Activated CD8-positive, alpha-beta memory T cell treated with anti-CD3 and anti-CD28 coated beads for 36 hours (primary cell): ENCODE measurements at regions not wholly inside any gene's neighbourhood (a gene's known extent, or its start where the extent isn't known, plus 50 kb on each side); places are given as distances from the start of the nearest gene placed in this dataset.

ENCODE experiments used
- CTCF ChIA-PET: fragments of 350-600 bp; sonication (Branson Sonifier 250); formaldehyde crosslinking; loops from one replicate; lab custom pipeline; 2021; ENCODE audit warnings: antibody characterized with exemption; lab: Charles Lee
- POLR2A ChIA-PET: fragments of 350-600 bp; sonication (Branson Sonifier 250); formaldehyde crosslinking; loops from one replicate; lab custom pipeline; 2021; ENCODE audit warnings: antibody characterized with exemption; lab: Charles Lee

GRCh38 chr18:43471873-43472272, 194.6 kb upstream of the SYT4 start:
- CTCF ChIA-PET = no interaction called here
- POLR2A ChIA-PET = no interaction called here

GRCh38 chr18:43481069-43481468, 203.8 kb upstream of the SYT4 start:
- CTCF ChIA-PET = no interaction called here
- POLR2A ChIA-PET = no interaction called here

GRCh38 chr18:43482136-43482535, 204.8 kb upstream of the SYT4 start:
- ChIA-PET CTCF (no interaction called here), POLR2A (no interaction called here)

- CTCF ChIA-PET = no interaction called here
- POLR2A ChIA-PET = no interaction called here
Measured at GRCh38 chr18:43482600-43482999, 205.3 kb upstream of the SYT4 start.

- ChIA-PET POLR2A (no interaction called here), CTCF (no interaction called here)
Measured at GRCh38 chr18:43484710-43485109, 207.4 kb upstream of the SYT4 start.

GRCh38 chr18:43485545-43485963, 208.3 kb upstream of the SYT4 start:
- ChIA-PET CTCF (no interaction called here), POLR2A (no interaction called here)

GRCh38 chr18:43486462-43486861, 209.2 kb upstream of the SYT4 start:
- POLR2A ChIA-PET = no interaction called here
- CTCF ChIA-PET = no interaction called here

GRCh38 chr18:43501099-43501498, 223.8 kb upstream of the SYT4 start:
- POLR2A ChIA-PET = no interaction called here

GRCh38 chr18:43506935-43507334, 229.6 kb upstream of the SYT4 start:
- POLR2A ChIA-PET = no interaction called here
- CTCF ChIA-PET = no interaction called here

More at GRCh38 chr18:43501099-43501498, 223.8 kb upstream of the SYT4 start:
- CTCF ChIA-PET = no interaction called here

GRCh38 chr18:43507842-43508481, 230.7 kb upstream of the SYT4 start:
- CTCF ChIA-PET = no interaction called here
- POLR2A ChIA-PET = no interaction called here

- CTCF ChIA-PET = interaction anchor here (0.6 kb wide), 1 partner anchor 855 kb away, joined by 5 read pairs; no protein-coding TSS in a partner anchor
Measured at GRCh38 chr18:43514747-43515146, 237.5 kb upstream of the SYT4 start.

GRCh38 chr18:43515481-43515880, 238.2 kb upstream of the SYT4 start:
- CTCF ChIA-PET = no interaction called here

More at GRCh38 chr18:43514747-43515146, 237.5 kb upstream of the SYT4 start:
- POLR2A ChIA-PET = no interaction called here

GRCh38 chr18:43524260-43524659, 247.0 kb upstream of the SYT4 start:
- CTCF ChIA-PET = no interaction called here
- POLR2A ChIA-PET = no interaction called here

More at GRCh38 chr18:43515481-43515880, 238.2 kb upstream of the SYT4 start:
- POLR2A ChIA-PET = no interaction called here

GRCh38 chr18:43525169-43525568, 247.9 kb upstream of the SYT4 start:
- ChIA-PET CTCF (no interaction called here), POLR2A (no interaction called here)

- ChIA-PET POLR2A (no interaction called here), CTCF (no interaction called here)
Measured at GRCh38 chr18:43526426-43527145, 249.3 kb upstream of the SYT4 start.

GRCh38 chr18:43531438-43531837, 254.1 kb upstream of the SYT4 start:
- CTCF ChIA-PET = no interaction called here
- POLR2A ChIA-PET = no interaction called here

GRCh38 chr18:43533371-43533770, 256.1 kb upstream of the SYT4 start:
- ChIA-PET POLR2A (no interaction called here), CTCF (no interaction called here)

- CTCF ChIA-PET = no interaction called here
- POLR2A ChIA-PET = no interaction called here
Measured at GRCh38 chr18:43534511-43534910, 257.2 kb upstream of the SYT4 start.

- CTCF ChIA-PET = no interaction called here
Measured at GRCh38 chr18:43539862-43540261, 262.6 kb upstream of the SYT4 start.

GRCh38 chr18:43542016-43542415, 264.7 kb upstream of the SYT4 start:
- POLR2A ChIA-PET = no interaction called here
- CTCF ChIA-PET = no interaction called here

More at GRCh38 chr18:43539862-43540261, 262.6 kb upstream of the SYT4 start:
- POLR2A ChIA-PET = no interaction called here

- ChIA-PET POLR2A (no interaction called here), CTCF (no interaction called here)
Measured at GRCh38 chr18:43543236-43543635, 265.9 kb upstream of the SYT4 start.
